HepG2 (cell line): ENCODE measurements at regions not wholly inside any gene's neighbourhood (a gene's known extent, or its start where the extent isn't known, plus 50 kb on each side); places are given as distances from the start of the nearest gene placed in this dataset.

Experiments used
- ATAC-seq: fragments of 200-7000 bp; cut with Tn5 transposase; 3 replicates; pipeline ENCODE4 v1.9.1; 2020; ENCODE audit warnings: mild to moderate bottlenecking, moderate library complexity
- BruUV-seq: library from RNA; stranded (reverse); fragments of 400-500 nt; replicated peaks from 2 replicates; lab custom pipeline; 2021; lab: Mats Ljungman, UMichigan
- CTCF ChIA-PET: fragments of 300-600 bp; formaldehyde crosslinking; extraction: SDS; loops from one replicate; lab custom pipeline; 2021; ENCODE audit warnings: low total read pairs, inconsistent platforms, low intra/inter-chr PET ratio; lab: Yijun Ruan, JAX
- POLR2A ChIA-PET: fragments of 350-600 bp; sonication (Branson Sonifier 250); formaldehyde crosslinking; loops from one replicate; lab custom pipeline; 2020; ENCODE audit warnings: antibody characterized with exemption, inconsistent platforms; lab: Yijun Ruan, JAX
- DNase-seq: peaks from one replicate; pipeline ENCODE4 v3.0.0-alpha.2; 2015; ENCODE audit warnings: low spot score
- FAIRE-seq: peaks from 3 replicates; lab custom pipeline; 2011; peaks lifted over from hg19 to GRCh38; lab: Jason Lieb, UNC
- H2AFZ ChIP-seq: one replicate; pipeline ENCODE4 v1.6.1; 2011; ENCODE audit warnings: low read length, inconsistent platforms
- H3K27ac ChIP-seq: fragments of 300-600 bp; 3 replicates; pipeline ENCODE4 v1.8.0; 2011; ENCODE audit warnings: mixed run types, mild to moderate bottlenecking, mixed read lengths, low read length, inconsistent platforms; ENCODE audit not compliant: insufficient read depth; ENCODE audit errors: extremely low read length
- H3K27me3 ChIP-seq, 2 experiments: fragments of 200-600 bp in 1 of 2; 2 replicates in 1 of 2; 3 replicates in 1 of 2; pipeline versions ENCODE4 v1.6.0 to v1.8.0; 2011; ENCODE audit warnings: low read length in 2 of 2, mild to moderate bottlenecking in 2 of 2, moderate library complexity in 2 of 2, inconsistent platforms in 1 of 2; ENCODE audit not compliant: insufficient read depth in 2 of 2, control insufficient read depth in 1 of 2
- H3K36me3 ChIP-seq, 2 experiments: fragments of 200-600 bp in 1 of 2; replicated peaks in 1 of 2; 2 replicates in 1 of 2; 3 replicates in 1 of 2; pipeline versions ENCODE4 v1.5.1 to v1.8.0; 2011; ENCODE audit warnings: low read length in 2 of 2, inconsistent platforms in 1 of 2; ENCODE audit not compliant: insufficient read depth in 2 of 2, control insufficient read depth in 1 of 2
- H3K4me1 ChIP-seq: 2 replicates; pipeline ENCODE4 v1.5.1; 2012; ENCODE audit warnings: low read length, inconsistent platforms; ENCODE audit not compliant: insufficient read depth
- H3K4me2 ChIP-seq: 2 replicates; pipeline ENCODE4 v1.6.0; 2011; ENCODE audit warnings: low read depth, low read length, inconsistent platforms
- H3K4me3 ChIP-seq, 3 experiments: fragments of 200-600 bp in 1 of 3; sonication (generic), shearing (Covaris generic) in 1 of 3; replicated peaks in 1 of 3; 2 replicates each; pipeline ENCODE4 v1.5.1; 2011 to 2016; ENCODE audit warnings: low read length in 3 of 3, inconsistent platforms in 2 of 3, low read depth in 2 of 3, mild to moderate bottlenecking in 2 of 3, control low read depth in 1 of 3, mixed read lengths in 1 of 3; ENCODE audit not compliant: insufficient read depth in 1 of 3
- H3K79me2 ChIP-seq: one replicate; pipeline ENCODE4 v1.6.1; 2011; ENCODE audit warnings: low read length, inconsistent platforms; ENCODE audit not compliant: insufficient read depth
- H3K9ac ChIP-seq: 2 replicates; pipeline ENCODE4 v1.6.0; 2011; ENCODE audit warnings: mild to moderate bottlenecking, low read depth, low read length, inconsistent platforms; ENCODE audit not compliant: insufficient read depth
- H3K9me3 ChIP-seq: 2 replicates; pipeline ENCODE4 v1.5.1; 2012; ENCODE audit warnings: mild to moderate bottlenecking, low read length
- H4K20me1 ChIP-seq: 2 replicates; pipeline ENCODE4 v1.6.0; 2011; ENCODE audit warnings: inconsistent platforms, mild to moderate bottlenecking, low read length, moderate library complexity; ENCODE audit not compliant: insufficient read depth
- FOSL1 ChIP-seq: sonication (generic); formaldehyde crosslinking; IDR thresholded peaks from 2 replicates; pipeline ENCODE4 v1.9.0; 2021; ENCODE audit warnings: missing genetic modification reagents, borderline replicate concordance
- GLI4 ChIP-seq: sonication (generic); formaldehyde crosslinking; IDR thresholded peaks from 2 replicates; pipeline ENCODE4 v1.5.1; 2020; ENCODE audit warnings: missing genetic modification reagents, mild to moderate bottlenecking, moderate library complexity, borderline replicate concordance
- KLF11 ChIP-seq: IDR thresholded peaks from 2 replicates; pipeline ENCODE4 v1.6.1; 2016; ENCODE audit warnings: missing compliant biosample characterization
- KLF6 ChIP-seq: IDR thresholded peaks from 2 replicates; pipeline ENCODE4 v1.8.0; 2016; ENCODE audit warnings: missing biosample characterization, missing genetic modification reagents
- LCORL ChIP-seq, 2 experiments: fragments of 450-650 bp in 1 of 2; sonication (generic) in 1 of 2; formaldehyde crosslinking in 1 of 2; IDR thresholded peaks; 2 replicates each; pipeline versions ENCODE4 v1.5.0 to v1.6.1; 2017 to 2020; ENCODE audit warnings: antibody characterized with exemption in 1 of 2, missing genetic modification reagents in 1 of 2
- MZF1 ChIP-seq: sonication (generic); formaldehyde crosslinking; IDR thresholded peaks from 2 replicates; pipeline ENCODE4 v1.8.1; 2023; ENCODE audit warnings: mild to moderate bottlenecking, missing genetic modification reagents, borderline replicate concordance
- NCOA1 ChIP-seq: sonication (generic); formaldehyde crosslinking; IDR thresholded peaks from 2 replicates; pipeline ENCODE4 v1.9.0; 2021; ENCODE audit warnings: missing genetic modification reagents
- NR2F1 ChIP-seq, 2 experiments: fragments of 450-650 bp in 1 of 2; formaldehyde crosslinking in 1 of 2; IDR thresholded peaks; 2 replicates each; pipeline versions ENCODE4 v1.5.0 to v1.6.1; 2016 to 2020; ENCODE audit warnings: mild to moderate bottlenecking in 1 of 2, missing compliant biosample characterization in 1 of 2, missing genetic modification reagents in 1 of 2, moderate library complexity in 1 of 2
- ONECUT2 ChIP-seq: sonication (generic); formaldehyde crosslinking; IDR thresholded peaks from 2 replicates; pipeline ENCODE4 v1.4.0; 2020; ENCODE audit warnings: missing genetic modification reagents
- REPIN1 ChIP-seq: sonication (generic); formaldehyde crosslinking; IDR thresholded peaks from 2 replicates; pipeline ENCODE4 v1.8.0; 2022; ENCODE audit warnings: missing genetic modification reagents, low read depth, mild to moderate bottlenecking, borderline replicate concordance
- TMF1 ChIP-seq: sonication (generic); formaldehyde crosslinking; IDR thresholded peaks from 2 replicates; pipeline ENCODE4 v1.8.1; 2022; ENCODE audit warnings: low read depth, missing genetic modification reagents
- ZNF160 ChIP-seq: sonication (generic); formaldehyde crosslinking; IDR thresholded peaks from 2 replicates; pipeline ENCODE4 v1.8.0; 2022; ENCODE audit warnings: mild to moderate bottlenecking, inconsistent platforms, missing genetic modification reagents
- ZNF569 ChIP-seq: sonication (generic); formaldehyde crosslinking; IDR thresholded peaks from 2 replicates; pipeline ENCODE4 v1.5.0; 2020; ENCODE audit warnings: mild to moderate bottlenecking, missing genetic modification reagents, moderate library complexity, borderline replicate concordance
- ZNF7 ChIP-seq: IDR thresholded peaks from 2 replicates; pipeline ENCODE4 v1.6.1; 2016; ENCODE audit warnings: missing biosample characterization, missing genetic modification reagents
- ZNF816 ChIP-seq: sonication (generic); formaldehyde crosslinking; IDR thresholded peaks from 2 replicates; pipeline ENCODE4 v1.8.0; 2022; ENCODE audit warnings: missing genetic modification reagents, mild to moderate bottlenecking, borderline replicate concordance
- WGBS: methylation state at CpG from one replicate; pipeline ENCODE4 v1.1.6; 2017; ENCODE audit warnings: low lambda C conversion rate; 5-methylcytosine and 5-hydroxymethylcytosine counted together
- in situ Hi-C: cut with HindIII; loops from 2 replicates; pipeline ENCODE4 v1.10.0; 2017; ENCODE audit warnings: low pct_unique_long_range_greater_than_20kb; ENCODE audit not compliant: extremely low pct_ligation_motif_present
- intact Hi-C: fragments of 100-400 bp; cut with micrococcal nuclease; formaldehyde crosslinking; loops from one replicate; pipeline ENCODE4 v1.10.0; 2022; ENCODE audit not compliant: unreplicated experiment
- TF ChIP-seq, protein P1 (sequence below): sonication (generic); formaldehyde crosslinking; IDR thresholded peaks from 2 replicates; pipeline ENCODE4 v1.4.0; 2020; ENCODE audit warnings: missing genetic modification reagents, borderline replicate concordance

DNA sequence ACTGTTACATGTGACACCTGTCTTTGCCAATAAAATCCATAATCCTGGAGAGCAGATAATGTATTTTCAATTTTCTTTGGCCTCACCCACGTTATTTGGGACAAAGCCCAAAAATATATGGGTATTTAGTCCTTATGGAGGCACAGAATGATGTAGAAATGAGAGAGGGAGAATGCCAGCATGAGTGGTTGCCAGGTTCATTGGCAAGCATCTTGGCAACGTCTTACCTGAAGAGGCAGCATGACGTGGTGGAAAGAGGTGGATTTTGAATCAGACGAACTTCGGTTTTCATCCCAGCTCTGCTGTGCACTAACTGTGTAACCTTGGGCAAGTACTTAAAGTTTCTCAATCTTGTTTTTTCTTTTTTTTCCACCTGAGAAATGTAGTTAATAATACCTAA, 969.6 kb upstream of the PIK3C3 start:
- 3% methylated on average over 5 of the region's 5 CpGs for WGBS
- Histone ChIP-seq H3K9me3 (no peaks in the 10 kb centered on the region), H3K4me1 (no peaks in the 10 kb centered on the region), H3K9ac (no peak overlapping the region), H3K4me3 (no peak overlapping the region), H3K79me2 (no peaks in the 10 kb centered on the region), H3K27ac (no peak overlapping the region), H3K27me3 (no peaks in the 10 kb centered on the region; a peak in 1 of 5 replicates), H3K4me2 (no peak overlapping the region), H2AFZ (no peak overlapping the region), H3K36me3 (no peaks in the 10 kb centered on the region), H4K20me1 (no peaks in the 10 kb centered on the region)
- ATAC-seq (no peak), DNase-seq (no peak), FAIRE-seq (no peak)
- TF ChIP-seq ONECUT2 (no peak), REPIN1 (CRISPR knock-in tag) (no peak)
- in situ Hi-C loops, result no loop called here
- intact Hi-C loops, result no loop called here
- POLR2A ChIA-PET, result no interaction called here
- no TSS peak for BruUV-seq
- CTCF ChIA-PET, result no interaction called here

DNA sequence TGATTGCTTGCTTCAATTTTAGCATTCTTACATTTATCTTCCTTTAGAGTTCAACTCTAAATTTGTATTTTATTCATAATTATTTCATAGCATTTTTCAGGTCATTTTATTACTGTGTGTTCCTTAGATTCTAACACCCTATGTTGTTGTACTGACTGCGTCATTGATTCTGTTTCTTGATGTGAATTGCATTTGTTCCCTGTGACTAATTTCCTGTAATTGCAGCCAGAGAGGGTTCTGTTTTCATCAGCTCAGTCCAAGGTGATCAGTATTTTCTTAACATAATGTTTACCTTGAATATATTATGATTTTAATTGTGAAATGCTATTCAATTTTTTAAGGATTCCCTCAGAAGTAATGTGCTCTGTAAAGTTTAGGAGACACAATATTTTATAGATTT, 970.2 kb upstream of the PIK3C3 start:
- Histone ChIP-seq H3K27ac (no peak overlapping the region), H2AFZ (no peak overlapping the region), H3K9me3 (no peaks in the 10 kb centered on the region), H3K4me2 (no peak overlapping the region), H3K4me3 (no peak overlapping the region), H3K4me1 (no peaks in the 10 kb centered on the region), H3K9ac (no peak overlapping the region), H4K20me1 (no peaks in the 10 kb centered on the region), H3K27me3 (no peaks in the 10 kb centered on the region; a peak in 1 of 5 replicates), H3K79me2 (no peaks in the 10 kb centered on the region), H3K36me3 (no peaks in the 10 kb centered on the region)
- WGBS, result 40% methylated on average over 1 of the region's 1 CpG
- ChIA-PET CTCF (no interaction called here), POLR2A (no interaction called here)
- TF ChIP-seq FOSL1 (no peak), KLF11 (no peak), TMF1 (no peak), ZNF7 (CRISPR knock-in tag) (no peak), ZNF816 (CRISPR knock-in tag) (no peak), MZF1 (CRISPR knock-in tag) (no peak), GLI4 (CRISPR knock-in tag) (no peak), ZNF160 (CRISPR knock-in tag) (no peak), NR2F1 (CRISPR knock-in tag; IDR thresholded peaks at IDR 0.05) (no peak), NCOA1 (no peak), KLF6 (CRISPR knock-in tag) (no peak), ZNF569 (no peak), LCORL (IDR thresholded peaks at IDR 0.05) (no peak), LCORL (CRISPR knock-in tag; IDR thresholded peaks at IDR 0.05) (no peak)
- TF ChIP-seq, protein P1, sequence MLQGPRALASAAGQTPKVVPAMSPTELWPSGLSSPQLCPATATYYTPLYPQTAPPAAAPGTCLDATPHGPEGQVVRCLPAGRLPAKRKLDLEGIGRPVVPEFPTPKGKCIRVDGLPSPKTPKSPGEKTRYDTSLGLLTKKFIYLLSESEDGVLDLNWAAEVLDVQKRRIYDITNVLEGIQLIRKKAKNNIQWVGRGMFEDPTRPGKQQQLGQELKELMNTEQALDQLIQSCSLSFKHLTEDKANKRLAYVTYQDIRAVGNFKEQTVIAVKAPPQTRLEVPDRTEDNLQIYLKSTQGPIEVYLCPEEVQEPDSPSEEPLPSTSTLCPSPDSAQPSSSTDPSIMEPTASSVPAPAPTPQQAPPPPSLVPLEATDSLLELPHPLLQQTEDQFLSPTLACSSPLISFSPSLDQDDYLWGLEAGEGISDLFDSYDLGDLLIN (CRISPR knock-in tag), result no peak
- BruUV-seq, result no TSS peak
- intact Hi-C loops, result no loop called here
- FAIRE-seq, result no peak
- no peak for ATAC-seq
- no peak for DNase-seq
- in situ Hi-C loops, result no loop called here
